NCI-H748 (cell line): ENCODE measurements at regions not wholly inside any gene's neighbourhood (a gene's known extent, or its start where the extent isn't known, plus 50 kb on each side); places are given as distances from the start of the nearest gene placed in this dataset.
"Not testable (repeated sequence)": the region's sequence is repeated elsewhere in the genome, so short reads cannot be mapped to it uniquely, and the experiment has no call there.

Source experiments
- DNase-seq: peaks from one replicate; lab custom pipeline; 2025; ENCODE audit not compliant: unreplicated experiment; lab: John Stamatoyannopoulos, UW

- no peak for DNase-seq
These were observed 83.8 kb upstream of the RASA1 start for GRCh38 chr5:87183896-87184295.

DNA sequence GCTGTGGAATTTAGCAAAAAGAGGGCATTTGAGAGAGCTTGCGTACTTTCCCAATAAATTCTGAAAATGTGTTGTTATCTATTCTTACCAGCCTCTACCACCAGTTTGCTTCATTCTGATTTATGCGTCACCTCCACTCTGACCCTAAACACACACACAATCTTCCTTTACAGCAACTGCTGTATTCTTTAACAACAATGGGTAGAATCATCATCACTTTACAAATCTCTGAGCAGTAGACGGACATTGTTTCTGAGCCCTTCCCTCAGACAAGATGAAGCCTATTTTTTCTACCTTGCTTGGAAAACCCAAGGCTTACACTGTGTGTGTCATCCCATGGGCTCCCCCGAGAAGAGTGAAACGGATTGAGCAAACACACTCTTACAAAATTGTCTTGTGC, 83.1 kb upstream of the RASA1 start:
- DNase-seq = no peak

DNA sequence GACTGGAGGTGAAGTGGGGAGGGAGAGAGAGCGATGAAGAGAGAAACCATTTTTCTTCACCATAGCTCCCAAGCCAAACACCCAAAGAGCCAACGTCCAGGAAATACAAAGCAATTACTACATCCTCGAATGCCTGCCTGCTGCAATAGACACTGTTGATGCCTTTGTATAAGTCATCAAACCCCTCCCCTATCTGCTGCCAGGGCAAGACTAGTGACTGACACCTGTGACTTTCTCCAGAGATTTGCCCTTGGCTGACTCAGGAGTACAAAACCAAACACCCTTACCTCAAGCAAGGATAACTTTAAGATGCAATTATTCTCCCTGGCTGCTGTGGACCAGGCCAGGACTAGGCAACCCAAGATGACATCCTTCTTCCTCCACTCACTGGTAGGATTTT, 81.8 kb upstream of the RASA1 start:
- DNase-seq = peak; percentile 6

GRCh38 chr5:87188391-87188790, 79.3 kb upstream of the RASA1 start:
- DNase-seq = peak; percentile 5

GRCh38 chr5:87190041-87190440, 77.6 kb upstream of the RASA1 start:
- DNase-seq = no peak

DNA sequence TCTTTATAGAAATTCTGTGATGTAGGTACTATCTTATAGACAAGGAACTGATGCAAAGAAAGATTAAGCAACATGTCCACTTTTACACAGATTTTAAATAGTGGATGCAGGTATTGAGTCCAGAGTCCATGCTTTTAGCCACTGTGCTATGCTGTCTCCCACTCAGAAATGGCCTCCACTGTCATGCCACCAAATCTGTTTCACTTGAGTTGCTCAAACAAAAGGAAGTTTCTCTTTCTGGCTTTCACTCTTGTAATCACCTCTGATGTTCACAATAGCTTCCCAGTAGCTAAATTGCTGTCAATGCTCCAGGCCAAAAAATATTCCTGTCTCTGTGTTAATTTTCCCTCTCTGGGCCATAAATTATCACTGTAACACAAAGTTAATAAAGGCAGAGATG, 77.0 kb upstream of the RASA1 start:
- DNase-seq = no peak

DNA sequence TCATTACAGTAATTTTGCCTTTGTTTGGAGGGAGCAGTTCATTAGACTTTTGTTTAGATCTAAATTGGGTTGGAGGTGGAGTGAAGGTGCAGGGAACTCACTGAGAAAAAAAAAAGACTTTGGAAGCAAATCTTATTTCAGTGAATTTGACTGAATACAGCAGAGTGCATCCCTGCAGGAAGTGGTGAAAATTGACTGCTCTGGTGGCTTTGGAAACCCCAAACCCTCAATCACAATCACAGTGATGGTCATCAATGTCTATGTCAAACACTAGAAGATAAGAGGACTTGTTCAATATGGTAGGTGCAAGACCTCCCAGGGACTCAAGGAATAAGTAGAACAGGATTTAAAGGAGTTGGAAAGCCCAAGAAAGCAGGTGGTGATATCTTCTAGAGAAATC, 76.0 kb upstream of the RASA1 start:
- no peak for DNase-seq

GRCh38 chr5:87195104-87195591, 72.5 kb upstream of the RASA1 start:
- no peak for DNase-seq

GRCh38 chr5:87195616-87196015, 72.1 kb upstream of the RASA1 start:
- DNase-seq = no peak

- DNase-seq = no peak
These were observed 69.7 kb upstream of the RASA1 start for GRCh38 chr5:87198010-87198409.

GRCh38 chr5:87199246-87199645, 68.4 kb upstream of the RASA1 start:
- not testable (repeated sequence) for DNase-seq

GRCh38 chr5:87199704-87200103, 68.0 kb upstream of the RASA1 start:
- not testable (repeated sequence) for DNase-seq

GRCh38 chr5:87210076-87210475, 57.6 kb upstream of the RASA1 start:
- DNase-seq = no peak

DNA sequence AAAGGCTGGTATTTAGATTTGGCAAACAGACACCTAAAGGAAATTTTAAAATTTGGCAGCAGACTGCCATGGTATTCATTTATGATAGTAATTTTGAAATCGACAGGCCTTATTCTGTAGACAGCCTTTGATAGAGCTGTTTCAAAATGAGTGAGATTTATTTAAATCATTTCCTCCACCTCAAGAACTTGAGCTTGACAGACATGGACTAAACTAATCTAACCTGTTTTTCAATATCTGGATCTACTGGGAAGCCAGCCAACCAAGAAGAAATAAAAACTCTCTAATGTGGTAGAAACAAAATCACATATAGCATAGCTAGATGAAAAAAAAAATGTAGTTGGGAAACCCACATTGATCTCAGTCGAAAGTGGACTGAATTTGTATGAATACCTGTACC, 56.9 kb upstream of the RASA1 start:
- peak; percentile 43 for DNase-seq

DNA sequence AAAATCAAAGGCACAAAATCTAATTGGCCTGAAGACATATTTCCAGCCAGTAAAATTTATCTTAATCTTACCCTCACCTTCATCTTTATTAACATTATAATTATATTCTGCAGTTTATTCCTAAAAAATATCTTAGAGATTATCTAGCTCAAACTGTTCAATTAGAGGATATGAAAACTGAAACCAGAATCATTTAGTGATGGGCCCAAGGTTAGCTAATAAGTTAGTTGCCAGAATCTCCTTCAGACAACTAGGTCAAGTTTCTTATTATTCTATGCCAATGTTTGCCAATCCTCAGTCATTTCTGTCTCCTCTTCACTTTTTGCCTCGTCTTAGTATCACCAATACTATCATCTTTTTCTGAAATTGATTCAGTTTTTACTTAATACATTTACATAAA, 56.0 kb upstream of the RASA1 start:
- no peak for DNase-seq

DNA sequence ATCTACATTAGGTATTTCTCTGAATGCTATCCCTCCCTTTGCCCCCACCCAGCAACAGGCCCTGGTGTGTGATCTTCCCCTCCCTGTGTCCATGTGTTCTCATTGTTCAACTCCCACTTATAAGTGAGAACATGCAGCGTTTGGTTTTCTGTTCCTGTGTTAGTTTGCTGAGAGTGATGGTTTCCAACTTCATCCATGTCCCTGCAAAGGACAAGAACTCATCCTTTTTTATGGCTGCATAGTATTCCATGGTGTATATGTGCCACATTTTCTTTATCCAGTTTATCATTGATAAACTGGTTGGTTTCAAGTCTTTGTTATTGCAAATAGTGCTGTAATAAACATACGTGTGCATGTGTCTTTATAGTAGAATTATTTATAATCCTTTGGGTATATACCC, 55.5 kb upstream of the RASA1 start:
- DNase-seq = not testable (repeated sequence)

DNA sequence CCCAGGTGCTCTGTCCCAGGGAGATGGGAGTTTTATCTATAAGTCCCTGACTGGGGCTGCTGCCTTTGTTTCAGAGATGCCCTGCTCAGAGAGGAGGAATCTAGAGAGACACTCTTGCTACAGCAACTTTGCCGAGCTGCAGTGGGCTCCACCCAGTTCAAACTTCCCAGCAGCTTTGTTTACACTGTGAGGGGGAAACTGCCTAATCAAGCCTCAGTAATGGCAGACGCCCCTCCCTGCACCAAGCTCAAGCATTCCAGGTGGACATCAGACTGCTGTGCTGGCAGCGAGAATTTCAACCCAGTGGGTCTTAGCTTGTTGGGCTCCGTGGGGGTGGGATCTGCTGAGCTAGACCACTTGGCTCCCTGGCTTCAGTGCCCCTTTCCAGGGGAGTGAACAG, 50.2 kb upstream of the RASA1 start:
- DNase-seq = peak; percentile 32
